Left kidney (tissue), 1 donor: ENCODE measurements at regions not wholly inside any gene's neighbourhood (a gene's known extent, or its start where the extent isn't known, plus 50 kb on each side); places are given as distances from the start of the nearest gene placed in this dataset.
"Not testable (repeated sequence)": the region's sequence is repeated elsewhere in the genome, so short reads cannot be mapped to it uniquely, and the experiment has no call there.

Source experiments
- DNase-seq: peaks from one replicate; pipeline ENCODE4 v3.0.0-alpha.2; 2013

DNA sequence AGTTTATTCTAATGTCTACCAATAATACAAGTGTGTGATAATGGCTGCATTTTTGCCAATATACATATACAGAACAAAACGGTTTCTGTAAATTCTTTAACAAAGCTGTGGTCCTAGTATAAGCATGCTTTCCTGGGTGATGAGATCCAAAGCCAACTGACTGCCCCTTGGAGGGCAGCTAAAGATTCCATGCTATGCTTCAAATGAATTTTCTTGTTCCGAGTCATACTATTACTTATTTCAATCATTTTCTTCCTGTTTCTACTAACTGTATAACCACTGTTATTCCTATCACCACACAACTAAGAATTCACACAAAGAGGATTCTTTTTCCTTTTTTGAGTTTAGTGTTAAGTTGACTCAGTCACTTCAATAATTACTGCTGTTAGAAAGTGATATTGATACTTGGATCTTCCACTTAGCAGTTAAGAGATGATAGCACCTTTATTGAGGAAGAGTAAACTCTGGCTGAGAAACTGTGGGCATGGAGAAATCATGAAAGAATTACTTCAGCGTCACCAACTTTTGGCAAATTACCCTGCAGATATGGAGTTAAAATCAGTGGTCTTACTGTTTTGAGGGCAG, 197.5 kb downstream of the ARL4A start:
- no peak for DNase-seq

DNA sequence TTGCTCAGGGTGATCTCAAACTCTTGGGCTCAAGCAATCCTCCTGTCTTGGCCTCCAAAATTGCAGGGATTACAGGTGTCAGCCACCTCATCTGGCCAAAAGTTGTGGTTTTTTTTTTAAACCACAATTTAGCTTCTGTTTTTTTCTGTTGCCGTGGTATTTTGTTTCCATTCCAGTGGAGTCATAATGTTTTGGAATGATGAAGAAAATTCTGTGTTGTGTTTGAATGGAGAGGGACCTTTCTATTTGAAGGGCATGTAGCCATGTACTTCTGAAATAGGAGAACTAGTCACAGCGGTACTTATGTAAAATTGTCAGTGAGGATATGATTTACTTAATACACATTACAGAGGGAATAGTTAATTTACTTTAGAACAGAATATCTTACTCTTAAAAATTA, 201.3 kb downstream of the ARL4A start:
- no peak for DNase-seq

DNA sequence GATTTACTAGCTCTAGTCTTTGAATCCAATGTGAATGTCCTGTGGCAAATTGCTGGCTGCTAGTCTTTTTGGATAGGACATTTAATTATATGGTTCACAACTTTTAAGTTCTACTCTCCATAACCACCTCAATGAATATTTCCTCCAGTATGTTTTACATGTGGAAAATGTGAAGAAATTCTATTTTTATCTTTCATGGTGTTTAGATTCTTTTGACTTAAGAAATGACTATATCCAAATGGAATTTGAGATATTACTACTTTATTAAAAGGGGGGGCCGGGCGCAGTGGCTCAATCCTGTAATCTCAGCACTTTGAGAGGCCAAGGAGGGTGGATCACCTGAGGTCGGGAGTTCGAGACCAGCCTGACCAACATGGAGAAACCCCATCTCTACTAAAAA, 202.0 kb downstream of the ARL4A start:
- DNase-seq, result no peak

DNA sequence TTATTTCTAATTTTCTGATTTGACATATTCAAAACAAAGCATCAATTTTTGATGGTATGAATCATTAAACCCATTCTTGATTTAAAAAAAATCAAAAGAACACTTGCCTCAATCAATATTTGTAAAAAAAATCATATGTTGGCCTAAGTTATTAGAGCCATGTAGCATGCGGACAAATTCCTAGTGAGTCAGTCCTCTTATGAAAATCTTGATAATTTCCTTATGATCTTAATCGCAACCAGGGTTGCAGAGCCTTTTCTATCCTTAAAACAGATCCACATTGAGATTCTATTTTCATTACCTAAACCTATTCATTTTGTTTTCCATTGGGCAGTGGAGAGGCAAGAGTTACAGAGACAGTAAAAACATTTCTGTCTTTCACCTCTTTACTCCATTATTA, 203.2 kb downstream of the ARL4A start:
- DNase-seq, result no peak

DNA sequence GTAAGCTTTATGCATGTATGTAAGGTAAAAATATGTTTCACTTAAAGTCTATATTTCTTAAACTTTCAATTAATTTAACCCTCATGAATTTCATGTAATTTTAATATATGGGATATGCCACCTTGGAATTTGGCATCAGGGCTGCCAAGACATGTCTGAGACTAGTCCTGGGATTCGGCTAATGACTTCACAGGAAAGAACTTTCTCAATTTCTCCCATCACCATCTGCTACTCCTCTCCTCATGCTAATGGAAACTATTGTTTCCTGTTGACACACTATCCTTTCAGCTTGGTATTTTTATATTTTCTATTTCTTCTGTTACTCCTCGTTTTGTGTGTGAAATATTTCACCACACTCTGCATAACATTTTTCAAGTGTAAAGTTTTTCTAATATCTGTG, 205.9 kb downstream of the ARL4A start:
- no peak for DNase-seq

DNA sequence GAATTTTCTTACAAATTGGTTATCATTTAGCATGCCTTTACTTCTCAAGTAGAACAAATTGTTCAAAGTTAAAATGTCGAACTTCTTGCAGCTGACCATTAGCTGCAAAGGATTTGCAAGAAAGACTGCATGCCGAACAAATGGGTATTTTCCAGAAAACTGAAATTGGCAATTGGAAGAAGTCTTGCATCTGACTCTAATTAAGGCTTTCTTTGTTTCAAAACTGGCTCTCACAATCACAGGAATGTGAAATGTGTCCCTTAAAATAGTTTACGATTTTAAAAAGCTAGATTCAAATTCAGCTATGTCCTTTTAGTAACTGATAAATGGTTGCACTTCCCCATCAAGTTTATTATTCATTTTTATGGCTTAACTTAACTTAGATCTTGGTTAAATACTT, 207.9 kb downstream of the ARL4A start:
- no peak for DNase-seq

DNA sequence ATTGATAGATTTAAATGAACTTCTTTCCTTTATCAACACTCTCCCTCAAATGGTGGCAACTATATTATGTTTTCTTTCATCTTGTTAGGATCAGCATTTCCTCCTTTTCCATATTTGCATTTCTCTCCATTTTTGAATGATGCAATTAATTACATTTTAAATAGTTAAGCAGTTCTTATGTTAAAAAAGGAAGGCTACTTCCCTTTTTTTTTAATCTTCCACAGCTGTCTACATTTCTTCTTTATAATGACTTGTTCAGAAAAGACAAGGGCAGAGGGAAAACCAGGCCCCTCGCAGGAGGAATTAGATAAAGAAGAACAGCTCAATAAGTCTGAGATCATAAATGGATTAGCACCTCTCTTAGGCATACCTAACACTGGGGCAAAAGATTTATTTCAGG, 208.9 kb downstream of the ARL4A start:
- DNase-seq, result no peak

DNA sequence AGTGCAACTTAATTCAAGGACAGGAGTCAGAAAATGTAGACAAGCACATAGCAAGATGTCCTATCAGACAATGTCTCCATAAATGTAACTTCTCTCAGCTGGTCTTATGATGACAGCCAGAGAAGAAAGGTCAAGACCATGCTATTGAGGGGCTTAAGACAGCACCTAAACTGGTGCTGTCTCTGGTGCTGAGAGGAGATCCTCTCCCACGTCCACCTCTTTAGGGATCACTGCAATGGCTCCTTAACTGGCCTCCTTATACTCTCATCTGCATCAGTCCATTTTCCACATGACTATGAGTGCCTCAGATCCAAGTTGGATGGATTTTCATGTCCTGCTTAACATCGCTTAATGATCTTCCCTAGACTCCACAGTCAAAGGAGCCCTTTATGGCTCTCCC, 210.6 kb downstream of the ARL4A start:
- no peak for DNase-seq

DNA sequence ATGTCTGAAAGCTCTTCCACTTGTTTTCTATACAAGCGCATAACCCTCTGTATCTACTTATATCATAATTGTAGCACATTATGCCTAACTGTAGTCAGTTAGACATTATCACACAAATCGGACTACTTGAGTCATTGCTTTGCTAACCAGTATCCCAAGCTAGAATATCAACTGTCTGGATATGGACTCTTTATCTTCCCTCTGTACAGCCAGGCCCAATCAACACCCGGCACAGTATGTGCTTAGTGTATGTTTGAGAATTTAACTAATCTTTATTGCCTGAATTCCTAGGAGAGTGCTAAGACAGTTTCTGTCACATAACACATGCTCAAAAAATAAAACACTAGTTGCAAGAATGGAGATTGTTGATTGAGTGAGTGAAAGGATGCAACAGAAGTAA, 211.2 kb downstream of the ARL4A start:
- DNase-seq, result no peak

DNA sequence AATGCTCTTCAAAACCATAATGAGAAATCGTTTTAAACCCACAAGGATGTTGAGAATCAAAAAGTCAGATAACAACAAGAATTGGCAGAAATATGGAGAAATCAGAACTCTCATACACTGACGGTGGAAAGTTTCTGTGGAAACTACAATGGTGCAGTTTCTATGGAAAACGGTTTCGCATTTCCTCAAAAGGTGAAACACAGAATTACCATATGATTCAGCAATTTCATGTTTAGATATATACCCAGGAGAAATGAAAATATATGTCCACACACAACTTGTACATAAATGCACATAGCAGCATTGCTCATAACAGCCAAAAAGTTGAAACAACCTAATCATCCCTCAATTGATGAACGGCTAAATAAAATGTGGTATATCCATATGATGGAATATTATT, 218.2 kb downstream of the ARL4A start:
- no peak for DNase-seq

DNA sequence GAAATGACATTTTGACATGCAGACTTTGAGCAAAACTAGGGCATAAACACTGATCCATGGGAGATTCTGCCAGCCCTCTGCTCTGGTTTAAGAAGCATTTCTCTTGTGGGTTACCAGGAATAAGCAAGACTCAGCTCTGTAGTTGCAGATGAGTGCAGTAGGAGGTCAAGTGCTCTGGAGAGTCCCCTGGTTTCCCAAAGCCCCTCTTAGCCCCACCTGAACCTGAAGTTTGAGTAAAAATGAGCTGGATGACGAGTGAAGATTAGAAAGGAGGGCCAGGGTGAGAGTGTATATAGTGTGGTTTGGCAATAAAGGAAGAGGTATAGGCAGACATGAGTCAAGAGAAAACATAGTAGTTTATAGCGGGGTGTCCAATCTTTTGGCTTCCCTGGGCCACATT, 220.3 kb downstream of the ARL4A start:
- no peak for DNase-seq

DNA sequence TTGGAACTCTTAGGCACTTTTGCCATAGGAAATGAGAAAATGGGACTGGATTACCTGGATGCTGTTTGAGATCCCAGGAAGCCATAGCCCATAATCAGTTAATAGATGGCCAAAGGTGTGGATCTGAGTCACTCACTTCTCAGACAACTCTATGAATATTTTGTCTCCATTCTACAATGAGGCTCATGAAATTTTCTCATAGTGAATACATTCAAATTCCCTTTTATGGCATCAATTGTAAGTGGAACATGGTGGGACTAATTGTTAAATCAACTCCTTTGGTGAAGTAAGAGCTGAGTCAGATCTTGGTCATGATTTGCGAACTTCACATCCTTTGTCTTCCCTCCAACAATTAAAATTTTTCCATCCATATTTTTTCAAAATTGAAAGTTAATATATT, 222.1 kb downstream of the ARL4A start:
- no peak for DNase-seq

DNA sequence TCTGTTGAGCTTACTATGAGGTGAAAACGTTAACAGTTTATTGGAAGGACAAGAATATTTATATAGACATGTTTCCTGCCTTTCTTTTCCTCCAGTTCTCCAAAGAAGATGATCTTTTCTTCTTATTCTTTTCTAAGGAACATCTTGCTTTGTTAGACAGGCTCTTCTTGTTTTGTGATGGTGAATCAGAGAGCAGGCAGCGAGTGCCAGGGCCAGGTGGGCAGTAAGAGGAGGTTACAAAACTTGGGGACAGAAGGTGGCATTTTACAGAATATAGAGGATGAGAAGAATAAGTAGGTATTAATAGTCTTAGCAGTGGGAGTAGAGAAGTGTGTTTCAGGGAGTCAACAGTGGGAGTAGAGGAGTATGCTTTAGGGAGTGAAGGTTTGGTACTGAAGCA, 223.6 kb downstream of the ARL4A start:
- no peak for DNase-seq

DNA sequence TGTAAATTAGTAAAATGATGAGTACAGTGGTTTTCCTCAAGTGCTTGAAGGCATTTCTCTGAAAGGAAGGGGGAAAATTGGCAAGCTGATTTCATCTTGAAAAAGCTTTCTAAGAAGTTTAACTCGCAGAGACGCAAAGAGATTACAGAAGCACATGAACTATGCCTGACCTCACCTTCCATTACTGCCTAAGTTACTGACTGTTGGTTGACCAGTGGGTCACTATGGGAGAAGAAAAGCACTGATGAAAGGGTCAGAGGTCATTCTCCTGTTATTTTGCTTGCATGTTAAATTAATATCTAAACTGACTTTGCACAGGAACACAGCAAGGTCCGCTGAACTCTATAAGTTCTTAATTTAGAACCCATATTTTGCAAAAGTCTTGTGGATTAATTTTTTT, 225.6 kb downstream of the ARL4A start:
- no peak for DNase-seq

DNA sequence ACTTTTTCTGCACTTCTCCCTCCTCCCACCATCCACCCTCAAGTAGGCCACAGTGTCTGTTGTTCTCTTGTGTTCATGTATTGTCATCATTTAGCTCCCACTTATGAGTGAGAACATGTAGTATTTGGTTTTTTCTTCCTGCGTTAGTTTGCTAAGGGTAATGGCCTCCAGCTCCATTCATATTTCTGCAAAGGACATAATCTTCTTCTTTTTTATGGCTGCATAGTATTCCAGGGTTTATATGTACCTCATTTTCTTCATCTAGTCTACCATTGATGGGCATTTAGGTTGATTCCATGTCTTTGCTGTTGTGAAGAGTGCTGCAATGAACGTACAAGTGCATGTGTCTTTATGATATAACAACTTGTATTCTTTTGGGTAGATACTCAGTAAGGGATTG, 230.4 kb downstream of the ARL4A start:
- DNase-seq, result no peak

DNA sequence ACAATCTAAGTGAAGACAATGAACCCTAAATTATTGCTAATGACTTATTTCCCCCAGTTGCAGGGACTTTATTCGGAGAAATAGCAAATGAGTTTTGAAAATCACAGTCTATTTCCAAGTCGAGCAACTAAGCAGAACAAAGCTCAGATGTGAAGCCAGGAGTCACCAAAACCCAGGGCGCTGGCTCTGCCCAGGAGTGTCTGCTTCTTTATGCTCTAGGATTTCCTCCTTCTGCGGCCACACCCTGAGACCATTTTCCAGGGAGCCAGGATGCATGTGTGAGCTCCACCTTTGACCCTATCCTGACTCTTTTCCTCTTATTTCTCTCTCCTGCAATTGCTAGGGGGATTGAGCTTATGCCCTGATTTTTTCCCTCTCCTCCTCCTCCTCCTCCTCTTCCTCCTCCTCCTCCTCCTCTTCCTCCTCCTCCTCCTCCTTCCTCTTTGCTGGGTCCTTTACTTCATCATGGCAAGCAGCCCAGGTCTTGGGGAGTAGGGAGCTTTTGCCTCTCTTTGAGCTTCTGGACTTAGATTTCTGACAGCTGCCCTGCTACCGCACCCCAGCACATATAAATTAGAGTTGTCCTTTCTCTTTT, 234.4 kb downstream of the ARL4A start:
- no peak for DNase-seq

DNA sequence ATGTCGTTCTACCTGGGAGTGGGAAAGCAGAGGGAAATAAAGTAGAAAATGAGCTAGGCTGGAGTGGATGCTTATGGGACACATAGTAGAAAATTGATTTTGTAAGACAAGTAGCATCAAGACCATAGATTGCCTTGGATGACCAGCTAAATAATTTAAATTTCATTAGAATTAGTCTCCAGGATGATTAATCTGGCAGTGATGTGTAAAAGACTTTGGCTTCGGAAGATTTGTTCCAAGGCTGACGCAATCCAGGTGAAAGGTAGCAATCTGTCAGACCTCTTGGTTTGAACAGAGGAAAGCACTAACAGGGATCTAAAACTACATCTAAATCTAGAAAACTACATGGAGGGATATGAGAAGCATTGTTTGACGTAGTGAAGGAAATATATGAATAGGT, 236.5 kb downstream of the ARL4A start:
- no peak for DNase-seq

DNA sequence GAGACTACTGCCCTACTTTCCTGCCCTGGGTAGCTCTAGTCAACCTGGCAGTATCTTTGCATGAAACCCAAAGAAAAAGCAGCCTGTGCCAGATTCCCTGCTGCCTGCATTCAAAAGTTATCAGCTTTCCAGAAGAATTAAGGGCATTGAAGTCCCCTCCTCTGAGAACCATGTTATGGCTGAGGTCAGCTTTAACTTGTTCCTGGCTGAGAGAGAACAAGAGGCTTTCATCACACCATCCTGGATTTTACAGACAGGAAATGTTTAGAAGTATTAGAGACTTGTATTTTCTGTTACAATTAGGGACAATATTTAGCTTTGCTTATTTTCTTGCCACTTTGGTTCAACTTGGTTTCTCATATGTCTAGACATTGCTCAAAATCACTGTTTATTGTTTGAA, 238.8 kb downstream of the ARL4A start:
- DNase-seq, result no peak

DNA sequence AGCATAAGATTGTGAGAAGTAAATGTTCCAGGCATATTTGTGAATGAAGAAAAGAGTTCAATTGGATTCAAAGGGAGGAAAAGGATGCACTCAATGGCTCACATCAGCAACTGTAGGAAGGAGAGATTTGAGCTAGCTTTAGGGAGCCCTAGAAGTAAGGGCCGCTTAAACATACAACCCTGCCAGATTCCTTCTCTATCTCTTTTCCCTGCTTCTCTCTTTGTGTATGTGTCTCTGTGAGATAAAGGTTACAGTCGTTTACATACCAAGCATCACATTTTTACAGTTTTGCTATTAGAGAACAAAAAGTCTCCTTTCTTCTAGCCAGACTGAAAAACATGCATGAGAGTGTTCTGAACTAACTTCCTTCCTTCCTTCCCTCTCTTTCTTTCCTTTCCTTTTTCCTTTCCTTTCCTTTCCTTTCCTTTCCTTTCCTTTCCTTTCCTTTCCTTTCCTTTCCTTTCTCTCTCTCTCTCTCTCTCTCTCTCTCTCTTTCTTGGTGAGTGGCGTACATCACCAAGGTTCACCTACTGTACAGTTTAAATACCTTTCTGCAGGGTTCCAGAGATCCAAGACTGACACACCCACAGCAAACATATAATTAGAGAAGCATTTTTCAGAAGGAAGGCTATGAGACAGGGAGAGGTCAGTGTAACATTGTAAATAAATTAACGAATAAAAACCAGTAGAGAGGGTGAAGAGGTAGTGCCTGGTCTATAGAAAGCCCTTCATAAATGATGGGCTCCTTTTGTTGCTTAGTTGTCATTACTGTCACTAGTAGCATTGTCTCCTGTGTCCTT, 240.4 kb downstream of the ARL4A start:
- DNase-seq, result no peak

DNA sequence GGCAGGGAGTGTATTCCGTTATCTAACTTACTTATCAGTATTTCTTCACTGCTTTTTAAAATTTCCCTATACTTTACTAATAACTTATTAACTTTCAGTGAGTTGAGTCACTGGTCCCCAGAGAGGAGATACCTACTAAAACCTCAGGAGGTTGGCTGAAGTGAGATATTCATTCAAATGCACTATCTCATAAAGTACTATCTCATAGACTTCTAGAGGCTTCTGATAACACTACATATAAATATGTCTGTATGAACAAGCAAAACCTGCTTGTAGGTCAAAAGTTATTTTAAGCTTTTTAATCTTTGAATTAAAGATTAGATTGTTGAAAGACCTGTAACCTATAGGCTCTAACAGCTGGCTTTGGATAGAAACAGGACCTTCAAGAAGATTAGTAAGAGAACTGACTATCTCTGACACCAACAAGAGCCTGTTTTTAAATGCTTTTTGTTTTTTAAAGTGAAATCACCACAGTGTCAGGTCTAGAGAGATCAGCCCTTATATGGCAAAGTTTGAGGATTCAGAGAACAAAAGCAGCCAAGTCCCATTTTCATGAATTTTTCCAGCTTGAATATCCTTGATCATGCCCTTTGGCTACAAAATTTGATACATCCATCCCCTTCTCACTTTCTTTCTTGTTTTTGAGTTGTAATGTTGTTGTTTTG, 242.2 kb downstream of the ARL4A start:
- no peak for DNase-seq

DNA sequence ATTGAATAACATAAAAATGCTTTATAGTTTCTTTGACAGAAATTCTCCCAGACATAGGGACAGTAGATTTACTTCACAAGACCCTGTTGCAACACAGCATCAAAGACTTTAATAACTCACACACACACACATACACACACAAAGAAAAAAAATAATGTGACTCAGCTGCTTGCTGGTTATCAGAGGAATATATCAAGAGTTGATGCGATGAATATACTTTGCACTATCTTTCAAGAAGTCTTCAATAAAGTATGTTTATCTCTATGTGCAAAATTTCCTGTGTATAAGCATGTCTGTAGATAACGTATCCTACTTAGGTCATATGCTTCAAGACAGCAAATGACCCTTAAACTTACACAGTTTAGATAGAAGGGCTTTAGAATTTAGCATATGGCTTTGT, 243.1 kb downstream of the ARL4A start:
- no peak for DNase-seq

DNA sequence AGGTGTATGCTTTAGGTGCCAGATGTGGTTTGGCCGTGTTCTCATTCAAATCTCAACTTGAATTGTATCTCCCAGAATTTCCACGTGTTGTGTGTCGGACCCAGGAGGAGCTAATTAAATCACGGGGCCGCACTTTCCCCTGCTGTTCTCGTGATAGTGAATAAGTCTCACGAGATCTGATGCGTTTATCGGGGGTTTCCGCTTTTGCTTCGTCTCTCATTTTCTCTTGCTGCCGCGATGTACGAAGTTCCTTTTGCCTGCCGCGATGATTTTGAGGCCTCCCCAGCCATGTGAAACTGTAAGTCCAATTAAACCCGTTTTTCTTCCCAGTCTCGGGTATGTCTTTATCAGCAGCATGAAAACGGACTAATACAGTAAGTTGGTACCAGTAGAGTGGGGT, 244.0 kb downstream of the ARL4A start:
- DNase-seq, result not testable (repeated sequence)

DNA sequence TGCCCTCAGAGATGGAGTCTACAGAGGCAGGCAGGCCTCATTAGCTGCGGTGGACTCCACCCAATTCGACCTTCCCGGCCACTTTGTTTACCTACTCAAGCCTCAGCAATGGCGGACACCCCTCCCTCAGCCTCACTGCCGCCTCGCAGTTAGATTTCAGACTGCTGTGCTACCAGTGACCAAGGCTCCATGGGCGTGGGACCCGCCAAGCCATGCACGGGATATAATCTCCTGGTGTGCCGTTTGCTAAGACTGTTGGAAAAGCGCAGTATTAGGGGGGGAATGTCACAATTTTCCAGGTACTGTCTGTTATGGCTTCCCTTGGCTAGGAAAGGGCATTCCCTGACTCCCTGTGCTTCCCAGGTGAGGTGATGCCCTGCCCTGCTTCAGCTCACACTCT, 252.3 kb downstream of the ARL4A start:
- DNase-seq, result no peak
